PFSK-1 (cell line): ENCODE measurements at regions not wholly inside any gene's neighbourhood (a gene's known extent, or its start where the extent isn't known, plus 50 kb on each side); places are given as distances from the start of the nearest gene placed in this dataset.

ENCODE experiments used
- FOXP2 ChIP-seq: optimal IDR thresholded peaks from 2 replicates; pipeline ENCODE3; 2011; ENCODE audit warnings: borderline replicate concordance, control low read depth, inconsistent platforms; ENCODE audit not compliant: insufficient read depth; ENCODE audit errors: extremely low read length, extremely low read depth
- POLR2AphosphoS5 ChIP-seq: IDR thresholded peaks from 2 replicates; pipeline ENCODE4 v1.6.1; 2012; ENCODE audit warnings: low read depth, mild to moderate bottlenecking, control low read depth, low read length, moderate library complexity
- SIN3A ChIP-seq: IDR thresholded peaks from 2 replicates; pipeline ENCODE4 v1.6.1; 2012; ENCODE audit warnings: mild to moderate bottlenecking, low read length, moderate library complexity, borderline replicate concordance; ENCODE audit not compliant: insufficient read depth
- TAF1 ChIP-seq: IDR thresholded peaks from 2 replicates; pipeline ENCODE4 v1.6.1; 2012; ENCODE audit warnings: low read length, control low read depth, borderline replicate concordance; ENCODE audit not compliant: insufficient read depth
- TF ChIP-seq, protein P1 (sequence below), 2 experiments: IDR thresholded peaks; 2 replicates each; pipeline versions ENCODE4 v1.6.1 to v1.8.0; 2011 to 2012; ENCODE audit warnings: low read depth in 2 of 2, low read length in 2 of 2, control low read depth in 1 of 2, inconsistent platforms in 1 of 2, mild to moderate bottlenecking in 1 of 2, moderate library complexity in 1 of 2; ENCODE audit not compliant: insufficient read depth in 1 of 2

DNA sequence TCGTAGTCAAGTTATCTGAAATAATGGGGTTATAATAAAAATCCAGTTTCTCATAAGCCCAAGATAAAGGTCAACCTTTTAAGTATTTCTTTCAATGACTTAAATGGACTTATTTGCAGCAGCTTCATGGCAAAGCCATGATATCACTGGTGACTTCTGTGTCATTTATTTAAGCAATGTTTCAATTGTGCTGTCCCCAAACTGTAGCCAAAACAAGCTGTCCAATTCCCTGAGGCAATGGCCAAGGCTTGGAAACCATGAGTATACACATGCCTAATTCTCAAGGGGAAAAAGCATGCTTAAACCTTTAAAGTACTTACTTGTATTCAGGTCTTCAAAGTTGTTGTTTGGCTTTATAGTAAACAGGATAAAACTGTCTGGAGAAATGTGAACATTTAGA is 376.4 kb upstream of the TNC start:
- TF ChIP-seq FOXP2 (no peak), TAF1 (no peak), POLR2AphosphoS5 (no peak), SIN3A (no peak)
- TF ChIP-seq, protein P1, sequence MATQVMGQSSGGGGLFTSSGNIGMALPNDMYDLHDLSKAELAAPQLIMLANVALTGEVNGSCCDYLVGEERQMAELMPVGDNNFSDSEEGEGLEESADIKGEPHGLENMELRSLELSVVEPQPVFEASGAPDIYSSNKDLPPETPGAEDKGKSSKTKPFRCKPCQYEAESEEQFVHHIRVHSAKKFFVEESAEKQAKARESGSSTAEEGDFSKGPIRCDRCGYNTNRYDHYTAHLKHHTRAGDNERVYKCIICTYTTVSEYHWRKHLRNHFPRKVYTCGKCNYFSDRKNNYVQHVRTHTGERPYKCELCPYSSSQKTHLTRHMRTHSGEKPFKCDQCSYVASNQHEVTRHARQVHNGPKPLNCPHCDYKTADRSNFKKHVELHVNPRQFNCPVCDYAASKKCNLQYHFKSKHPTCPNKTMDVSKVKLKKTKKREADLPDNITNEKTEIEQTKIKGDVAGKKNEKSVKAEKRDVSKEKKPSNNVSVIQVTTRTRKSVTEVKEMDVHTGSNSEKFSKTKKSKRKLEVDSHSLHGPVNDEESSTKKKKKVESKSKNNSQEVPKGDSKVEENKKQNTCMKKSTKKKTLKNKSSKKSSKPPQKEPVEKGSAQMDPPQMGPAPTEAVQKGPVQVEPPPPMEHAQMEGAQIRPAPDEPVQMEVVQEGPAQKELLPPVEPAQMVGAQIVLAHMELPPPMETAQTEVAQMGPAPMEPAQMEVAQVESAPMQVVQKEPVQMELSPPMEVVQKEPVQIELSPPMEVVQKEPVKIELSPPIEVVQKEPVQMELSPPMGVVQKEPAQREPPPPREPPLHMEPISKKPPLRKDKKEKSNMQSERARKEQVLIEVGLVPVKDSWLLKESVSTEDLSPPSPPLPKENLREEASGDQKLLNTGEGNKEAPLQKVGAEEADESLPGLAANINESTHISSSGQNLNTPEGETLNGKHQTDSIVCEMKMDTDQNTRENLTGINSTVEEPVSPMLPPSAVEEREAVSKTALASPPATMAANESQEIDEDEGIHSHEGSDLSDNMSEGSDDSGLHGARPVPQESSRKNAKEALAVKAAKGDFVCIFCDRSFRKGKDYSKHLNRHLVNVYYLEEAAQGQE (IDR thresholded peaks at IDR 0.05; ENCODE audit: insufficient read depth in 1 of 2, low read depth in 2 of 2, low read length in 2 of 2) = no peak

DNA sequence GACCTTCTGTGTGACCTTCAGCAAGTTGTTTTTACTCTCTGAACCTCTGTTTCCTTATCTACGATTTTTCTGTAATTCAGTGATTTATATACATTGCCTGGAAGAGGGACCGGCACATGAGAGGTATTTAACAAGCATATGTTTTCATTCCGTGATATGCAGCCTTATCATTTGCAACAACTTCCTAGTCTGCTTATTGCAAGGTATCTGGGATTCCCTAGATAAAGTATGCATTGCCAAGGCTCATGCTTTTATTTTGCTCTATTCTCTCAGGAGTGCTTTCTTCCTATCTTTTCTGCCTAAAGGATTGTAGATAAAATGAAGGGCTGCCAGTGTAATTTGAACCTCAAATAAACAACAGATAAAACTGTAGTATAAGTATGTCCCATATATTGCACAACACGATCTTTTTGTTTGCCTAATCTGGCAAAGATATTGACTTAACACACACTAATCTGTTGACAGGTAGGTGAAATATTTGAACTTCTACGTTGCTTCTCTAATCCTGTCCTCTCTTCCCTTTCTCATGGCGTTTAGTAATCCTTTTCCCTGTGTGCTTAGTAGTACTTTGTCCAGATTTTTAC is 377.2 kb upstream of the TNC start:
- TF ChIP-seq POLR2AphosphoS5 = no peak
- TF ChIP-seq SIN3A = no peak
- TF ChIP-seq, protein P1 (IDR thresholded peaks at IDR 0.05; ENCODE audit: insufficient read depth in 1 of 2, low read depth in 2 of 2, low read length in 2 of 2) = no peak
- no peak for TF ChIP-seq FOXP2
- TF ChIP-seq TAF1 = no peak

DNA sequence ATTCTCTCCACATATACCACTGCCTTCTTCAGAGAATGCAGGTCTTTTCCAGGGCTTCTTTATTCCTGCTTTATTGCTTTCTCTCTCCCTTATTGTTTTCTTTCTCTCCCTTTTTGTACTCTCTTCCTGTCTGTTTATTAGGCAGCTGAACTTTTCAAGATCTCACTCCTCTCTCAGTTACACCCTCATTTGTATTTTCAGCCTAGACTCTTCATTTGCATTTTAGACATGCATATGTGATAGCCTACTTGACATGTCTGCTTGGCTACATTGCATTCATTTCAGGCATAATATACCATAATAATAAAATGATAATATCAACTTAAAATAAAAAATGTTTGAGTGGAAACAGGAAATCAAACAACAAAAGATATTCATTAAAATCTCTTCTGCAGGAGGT is 377.9 kb upstream of the TNC start:
- TF ChIP-seq FOXP2 = no peak
- TF ChIP-seq POLR2AphosphoS5 = no peak
- TF ChIP-seq, protein P1 (IDR thresholded peaks at IDR 0.05; ENCODE audit: insufficient read depth in 1 of 2, low read depth in 2 of 2, low read length in 2 of 2) = no peak
- TF ChIP-seq TAF1 = no peak
- no peak for TF ChIP-seq SIN3A

DNA sequence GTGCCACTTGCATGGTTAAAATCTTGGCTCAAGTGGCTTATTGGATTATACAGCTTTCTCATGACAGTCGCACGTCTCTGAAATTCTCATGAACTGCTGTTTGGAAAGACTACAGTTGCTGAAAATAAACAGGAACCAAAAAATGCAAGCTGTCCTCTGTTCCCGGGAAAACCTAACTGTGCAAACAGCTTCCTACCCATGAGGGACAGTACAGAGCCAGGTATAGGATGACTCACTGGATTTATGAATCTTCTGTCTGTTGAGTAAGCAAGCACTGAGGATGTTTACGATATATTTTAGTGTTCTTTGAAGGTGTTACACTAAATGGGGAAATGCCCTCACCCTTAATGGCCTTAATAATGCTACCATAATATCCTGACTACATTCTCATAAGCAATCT is 380.3 kb upstream of the TNC start:
- no peak for TF ChIP-seq SIN3A
- TF ChIP-seq FOXP2 = no peak
- TF ChIP-seq POLR2AphosphoS5 = no peak
- TF ChIP-seq TAF1 = no peak
- TF ChIP-seq, protein P1 (IDR thresholded peaks at IDR 0.05; ENCODE audit: insufficient read depth in 1 of 2, low read depth in 2 of 2, low read length in 2 of 2) = no peak

DNA sequence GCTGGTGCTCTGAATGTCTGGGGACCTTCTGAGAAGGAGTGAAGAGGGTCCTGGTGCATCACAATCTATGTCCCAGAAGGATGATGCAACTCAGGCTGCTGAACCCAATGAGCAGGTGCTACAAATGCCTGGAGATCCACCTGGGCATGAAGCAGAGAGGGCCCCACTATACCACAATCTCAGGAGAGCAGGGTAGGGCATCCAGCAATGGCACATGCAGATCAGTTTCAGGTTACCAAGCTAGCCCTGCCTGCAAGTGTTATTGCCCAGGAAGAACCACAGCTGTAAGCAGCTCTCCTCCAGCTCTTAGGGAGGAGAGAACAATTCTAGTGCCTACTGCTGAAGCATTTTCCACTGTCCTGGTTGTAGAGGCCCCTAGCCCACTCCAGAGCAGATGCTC is 389.2 kb upstream of the TNC start:
- TF ChIP-seq, protein P1 (IDR thresholded peaks at IDR 0.05; ENCODE audit: insufficient read depth in 1 of 2, low read depth in 2 of 2, low read length in 2 of 2) = no peak
- TF ChIP-seq SIN3A = no peak
- TF ChIP-seq TAF1 = no peak
- TF ChIP-seq POLR2AphosphoS5 = no peak
- no peak for TF ChIP-seq FOXP2
